HG02623 (cell line): ENCODE measurements at regions not wholly inside any gene's neighbourhood (a gene's known extent, or its start where the extent isn't known, plus 50 kb on each side); places are given as distances from the start of the nearest gene placed in this dataset.

Experiments
- ATAC-seq: cut with Tn5 transposase; IDR thresholded peaks from one replicate; pipeline ENCODE4 v1.9.1; 2021; ENCODE audit warnings: moderate library complexity; ENCODE audit not compliant: unreplicated experiment

DNA sequence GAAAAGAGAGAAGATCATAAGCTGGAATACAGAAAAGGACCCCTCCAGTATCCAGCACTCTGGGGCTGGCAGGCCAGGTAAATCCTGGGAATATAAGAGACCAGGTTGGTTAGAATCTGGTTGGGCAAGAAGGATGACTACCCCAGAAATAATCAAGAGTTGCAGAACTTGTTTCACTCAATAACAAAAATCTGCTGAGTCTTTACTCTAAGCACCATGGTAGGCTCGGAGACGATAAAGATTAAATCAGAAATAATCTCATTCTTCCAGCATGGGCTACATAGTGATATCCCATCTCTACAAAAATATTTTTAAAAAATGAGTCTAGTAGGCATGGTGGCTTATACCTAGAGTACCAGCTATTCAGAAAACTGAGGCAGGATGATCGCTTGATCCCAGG is 138.0 kb upstream of the KCNJ16 start:
- no peak for ATAC-seq

DNA sequence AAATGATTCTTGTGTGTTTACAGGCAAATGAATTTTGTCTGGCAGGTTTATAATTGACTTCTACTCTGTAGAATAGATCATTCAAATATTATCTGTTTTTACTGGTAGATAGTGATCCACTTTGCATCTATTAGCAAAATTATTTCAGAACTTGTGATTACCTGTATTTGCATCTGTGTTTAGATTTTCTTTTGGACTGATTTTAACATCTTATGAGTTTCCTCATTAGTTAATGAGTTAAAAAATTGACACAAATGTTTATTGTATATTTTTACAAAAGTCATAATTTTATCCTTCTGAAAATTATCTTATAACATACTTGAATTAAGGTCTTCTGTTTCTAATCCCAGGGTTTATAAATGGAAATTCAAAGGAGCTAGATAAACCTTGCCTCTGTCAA is 132.0 kb upstream of the KCNJ16 start:
- ATAC-seq, result no peak

DNA sequence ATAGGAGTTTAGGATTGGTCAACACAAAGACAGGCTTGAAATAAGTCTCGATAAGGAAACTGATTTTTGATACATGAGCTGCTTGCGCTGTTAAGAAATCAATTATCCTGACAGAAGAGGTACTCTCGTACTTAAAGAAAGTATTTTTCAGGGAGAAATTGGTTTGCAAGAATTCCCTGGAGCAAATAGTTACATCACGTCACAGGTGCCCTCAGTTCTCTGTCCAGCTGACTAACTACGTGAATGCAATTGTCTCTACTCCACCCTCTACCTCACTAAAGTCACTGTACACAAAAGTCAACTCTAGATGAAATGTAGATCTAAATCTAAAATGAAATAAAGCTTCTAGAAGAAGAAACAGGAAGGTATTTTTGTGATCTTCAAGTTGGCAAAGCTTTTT is 130.6 kb upstream of the KCNJ16 start:
- no peak for ATAC-seq

DNA sequence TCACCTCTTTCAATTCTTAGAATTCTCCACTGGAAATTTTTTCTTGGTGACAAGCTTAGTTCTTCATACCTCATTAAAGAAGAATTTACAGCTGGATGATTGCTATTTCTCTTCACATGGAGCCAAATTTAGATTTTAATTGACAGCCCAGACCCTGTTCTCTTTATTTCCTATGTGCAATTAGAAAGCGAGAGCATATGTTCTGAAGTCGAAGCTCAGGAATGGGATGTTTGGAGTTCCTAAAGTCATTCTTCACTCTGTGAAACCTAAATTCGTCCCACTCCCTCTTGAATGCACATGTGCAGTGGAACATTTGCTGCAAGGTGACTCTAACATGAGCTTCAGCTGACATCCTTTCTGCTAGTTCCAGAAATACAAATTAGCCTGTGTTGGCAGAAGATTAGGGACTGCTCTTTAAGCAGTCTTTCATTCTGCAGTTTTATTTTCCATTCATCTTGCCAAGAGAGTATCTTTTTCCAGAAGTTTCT is 129.3 kb upstream of the KCNJ16 start:
- ATAC-seq, result no peak

DNA sequence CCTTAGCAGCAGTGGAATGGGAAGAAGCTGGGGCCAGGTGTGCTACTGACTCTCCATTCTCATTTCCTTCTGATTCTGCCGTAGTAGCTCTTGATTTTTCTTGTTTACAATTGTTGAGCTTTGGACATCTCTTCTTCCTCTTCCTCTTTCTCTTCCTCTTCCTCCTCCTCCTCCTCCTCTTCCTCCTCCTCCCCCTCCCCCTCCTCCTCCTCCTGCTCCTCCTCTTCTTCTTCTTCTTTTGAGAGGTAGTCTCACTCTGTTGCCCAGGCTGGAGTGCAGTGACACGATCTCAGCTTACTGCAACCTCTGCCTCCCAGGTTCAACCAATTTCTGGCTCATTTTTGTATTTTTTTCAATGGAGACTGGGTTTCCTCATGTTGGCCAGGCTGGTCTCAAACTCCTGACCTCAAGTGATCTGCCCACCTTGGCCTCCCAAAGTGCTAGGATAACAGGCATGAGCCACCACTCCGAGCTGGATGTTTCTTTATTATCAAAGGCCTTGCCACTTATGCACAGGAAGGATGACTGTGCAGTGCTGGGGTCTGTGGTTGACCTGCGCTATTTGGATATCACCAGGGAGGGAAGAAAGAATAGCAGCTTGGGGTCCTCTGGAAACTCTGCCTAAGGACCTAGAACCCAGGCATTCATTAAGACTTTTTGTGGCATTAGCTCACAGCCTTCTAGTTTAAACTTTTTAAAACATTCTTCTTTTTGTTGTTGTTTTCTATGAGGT is 127.8 kb upstream of the KCNJ16 start:
- ATAC-seq, result no peak

DNA sequence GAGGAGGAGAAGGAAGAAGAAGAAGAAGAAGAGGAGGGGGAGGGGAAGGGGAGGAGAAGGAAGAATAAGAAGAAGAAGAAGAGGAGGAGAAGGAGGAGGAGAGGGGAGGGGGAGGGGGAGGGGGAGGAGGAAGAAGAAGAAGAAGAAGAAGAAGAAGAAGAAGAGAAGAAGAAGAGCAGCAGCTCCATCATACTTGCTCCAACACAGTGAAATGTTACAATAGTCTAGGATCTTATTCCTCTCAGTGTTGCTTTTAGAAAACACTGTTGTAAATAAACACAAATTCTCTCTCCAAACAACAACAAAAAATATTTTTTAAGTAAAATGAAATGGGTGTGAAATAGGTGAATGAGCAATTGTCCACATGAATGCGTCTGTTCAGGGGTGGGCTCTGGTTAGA is 126.6 kb upstream of the KCNJ16 start:
- no peak for ATAC-seq

DNA sequence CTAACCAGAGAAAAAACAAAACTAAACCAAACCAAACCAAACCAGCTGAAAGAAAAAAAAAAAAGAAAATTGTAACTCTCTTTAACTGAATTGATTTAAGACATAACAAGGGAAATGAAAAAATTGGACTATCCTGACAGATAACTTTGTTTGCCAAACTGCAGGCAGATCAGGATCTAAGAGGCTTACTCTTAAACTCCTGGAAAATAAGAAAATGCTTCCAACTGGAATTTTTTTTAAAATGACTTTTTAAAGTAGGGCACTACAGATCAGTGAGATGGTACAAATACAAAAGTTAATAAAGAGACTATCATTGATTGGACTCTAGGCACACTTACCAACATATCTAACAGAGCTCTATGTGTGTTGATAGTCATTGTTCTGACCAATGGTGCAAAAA is 125.5 kb upstream of the KCNJ16 start:
- no peak for ATAC-seq

DNA sequence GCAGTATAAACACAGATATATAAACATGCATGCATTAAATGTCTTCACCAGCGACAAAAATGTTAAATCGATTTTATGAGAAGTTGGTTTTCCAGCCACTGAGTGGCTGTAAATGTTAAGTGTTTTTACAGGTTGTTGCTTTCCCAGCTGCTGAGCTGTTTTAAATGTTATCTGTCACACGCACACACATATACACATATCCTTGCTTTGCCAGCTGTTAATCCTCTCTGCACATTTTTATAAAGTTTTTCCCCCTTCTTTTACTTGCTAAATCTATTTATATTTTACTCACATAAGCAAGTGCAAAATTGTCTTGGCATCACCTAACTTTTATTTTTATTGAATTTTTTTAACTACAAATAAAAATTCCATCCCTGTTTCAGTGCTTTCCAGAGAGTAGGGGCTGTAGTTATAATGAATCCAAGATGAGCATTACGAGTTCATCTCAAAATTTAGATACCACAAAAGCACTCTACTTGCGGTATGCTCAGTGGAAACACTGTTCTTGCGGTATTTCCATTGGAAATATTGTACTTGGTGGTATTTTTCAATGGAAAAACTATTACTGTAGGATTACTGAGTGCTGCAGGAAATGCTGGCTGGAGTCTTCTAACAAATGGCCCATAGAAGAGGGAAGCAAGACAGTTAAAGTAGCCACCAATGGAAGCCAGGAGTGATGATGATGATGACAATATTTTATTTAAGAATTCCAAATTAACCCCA is 124.9 kb upstream of the KCNJ16 start:
- ATAC-seq, result no peak

DNA sequence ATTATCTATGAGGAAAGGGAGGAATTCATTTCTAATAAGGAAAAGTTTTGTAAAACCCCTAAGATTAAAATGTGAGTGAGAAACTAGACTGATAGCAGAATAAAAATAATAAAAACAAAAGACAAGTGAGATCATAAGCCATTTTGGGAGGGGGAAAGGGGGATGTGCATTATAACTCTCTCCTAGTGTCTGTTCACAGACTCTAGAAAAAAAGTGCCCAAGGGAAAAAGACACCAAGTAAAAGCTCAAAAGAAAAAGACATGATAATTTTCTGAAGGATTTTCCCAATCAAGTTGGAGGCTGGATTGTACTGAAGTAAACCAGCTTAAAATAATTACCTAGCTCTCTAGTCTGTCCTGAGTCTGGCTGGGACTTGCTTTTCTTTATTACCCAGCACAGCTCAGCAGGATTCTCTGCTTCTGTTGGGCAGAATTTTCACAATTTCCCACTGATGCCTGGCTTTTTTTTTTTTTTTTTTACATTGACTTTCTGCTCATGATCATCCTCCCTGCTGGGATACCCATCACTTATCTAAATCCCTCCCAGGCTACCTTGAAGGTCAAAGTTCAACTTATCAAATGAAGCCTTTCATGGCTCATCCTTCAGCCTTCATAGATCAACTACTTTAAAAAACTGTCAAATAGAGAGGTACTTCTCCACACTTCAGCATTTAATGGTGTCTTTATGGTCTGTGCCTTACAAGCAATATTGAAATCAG is 124.2 kb upstream of the KCNJ16 start:
- no peak for ATAC-seq

DNA sequence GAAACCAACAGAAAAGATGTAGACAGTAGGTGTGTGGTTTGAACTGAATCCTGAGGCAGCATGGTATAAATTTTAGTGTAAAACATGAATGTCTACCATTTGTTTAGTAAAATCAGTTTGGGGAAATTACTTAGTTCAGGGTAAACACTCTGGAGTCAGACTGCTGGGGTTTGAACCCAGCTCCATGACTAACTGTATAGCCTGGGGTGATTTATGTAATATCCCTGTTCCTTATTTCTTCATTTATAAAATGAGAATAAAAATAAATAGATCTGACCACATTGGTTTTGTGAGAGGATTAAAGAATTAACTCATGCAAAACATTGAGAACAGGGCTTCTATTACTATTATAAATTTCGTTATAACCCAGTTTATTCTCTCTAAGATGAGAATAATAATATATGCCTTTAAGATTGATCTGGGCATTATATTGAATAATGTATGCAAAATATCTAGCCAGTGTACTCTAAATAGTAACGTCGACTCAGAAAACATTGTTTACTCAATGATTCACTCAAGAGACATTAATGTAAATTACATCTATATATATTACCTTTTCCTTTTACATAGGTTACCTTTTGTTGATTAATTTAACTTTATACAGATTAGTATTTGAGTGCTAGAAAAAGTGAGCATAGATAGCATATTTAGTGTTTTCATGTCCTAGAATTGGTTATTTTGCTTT is 120.6 kb upstream of the KCNJ16 start:
- ATAC-seq, result no peak

DNA sequence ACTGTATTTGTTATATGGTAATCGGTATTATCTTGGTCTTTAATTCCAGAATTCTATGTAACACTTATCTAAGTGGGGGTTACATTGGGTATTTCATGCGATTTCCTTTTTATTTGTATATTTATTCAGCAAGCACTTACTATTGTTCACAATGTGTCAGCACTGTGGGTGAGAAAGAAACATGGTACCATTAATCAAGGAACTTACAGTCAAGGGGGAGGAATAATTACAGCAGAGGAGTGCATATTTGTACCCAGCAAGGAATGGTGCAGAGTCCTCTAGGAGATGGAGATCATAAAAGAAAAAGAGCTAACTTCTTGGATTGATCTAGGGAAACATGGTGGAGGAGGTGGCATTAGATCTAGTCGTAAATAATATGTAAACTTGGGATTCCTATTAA is 117.0 kb upstream of the KCNJ16 start:
- ATAC-seq, result no peak

DNA sequence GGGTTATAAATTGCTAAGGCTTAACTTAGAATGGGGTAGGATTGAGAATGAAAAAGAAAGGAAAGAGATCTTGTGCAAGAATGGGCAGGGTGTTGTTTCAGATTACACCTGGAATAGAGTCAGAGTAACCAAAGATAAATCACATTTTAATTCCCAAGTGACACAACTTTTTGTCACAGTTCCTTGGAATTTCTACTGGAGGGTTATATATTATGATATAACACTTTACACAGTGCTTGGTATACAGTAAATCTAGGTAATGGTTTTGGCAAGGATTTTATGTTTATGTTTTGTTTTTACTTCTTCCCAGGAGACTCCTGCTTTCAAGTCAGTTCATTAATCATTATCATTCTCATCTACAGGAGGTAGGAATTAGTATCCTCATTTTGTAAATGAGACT is 115.7 kb upstream of the KCNJ16 start:
- ATAC-seq, result no peak

DNA sequence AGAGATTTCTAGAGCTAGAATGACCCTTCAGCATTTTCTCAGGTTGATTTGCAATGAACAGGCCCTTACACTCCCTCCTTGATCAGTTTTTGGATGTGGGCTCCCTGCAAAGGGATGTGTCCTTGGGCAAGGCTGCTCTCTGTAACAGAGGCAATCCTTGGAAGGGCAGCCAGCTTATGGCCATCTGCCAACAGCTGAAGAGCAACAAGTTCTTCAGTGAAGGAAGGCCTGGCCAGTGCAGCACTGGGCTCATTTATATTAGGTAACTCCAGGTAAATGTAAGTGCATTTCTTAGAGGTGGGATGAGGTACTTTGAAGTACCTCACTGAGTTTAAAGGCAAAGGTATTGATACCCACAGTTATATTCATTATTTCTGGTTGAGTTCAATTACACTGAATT is 114.3 kb upstream of the KCNJ16 start:
- no peak for ATAC-seq

DNA sequence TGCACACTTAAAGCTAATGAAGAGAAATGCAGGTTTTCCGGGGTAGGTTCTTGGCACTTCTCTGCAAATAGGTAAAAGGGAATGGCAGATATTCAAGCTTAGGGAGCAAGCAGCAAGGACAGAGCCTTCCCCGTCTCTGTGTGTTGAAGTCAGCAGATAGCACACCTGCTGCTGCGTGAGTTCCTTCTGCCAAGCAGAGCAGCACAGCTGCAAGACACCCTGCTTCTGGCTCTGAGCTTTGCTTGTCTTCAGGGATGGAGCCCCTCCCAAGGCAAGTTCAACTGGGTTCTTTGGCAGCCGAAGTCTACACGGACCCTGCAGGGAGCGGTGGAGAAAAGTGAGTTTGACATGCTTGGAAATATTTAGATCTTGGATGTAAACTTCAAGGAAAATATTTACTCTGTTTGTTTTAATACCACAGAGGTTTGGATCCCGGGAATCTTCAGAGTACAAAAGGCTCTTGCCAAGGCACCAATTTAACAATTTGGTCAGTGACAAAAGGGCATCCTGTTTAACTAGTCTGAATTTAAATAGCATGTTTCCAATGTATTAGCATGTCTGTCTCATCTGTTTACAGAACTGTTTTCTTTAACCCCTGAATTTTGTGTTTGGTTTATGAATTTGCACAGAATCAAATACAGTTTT is 113.4 kb upstream of the KCNJ16 start:
- ATAC-seq, result no peak

DNA sequence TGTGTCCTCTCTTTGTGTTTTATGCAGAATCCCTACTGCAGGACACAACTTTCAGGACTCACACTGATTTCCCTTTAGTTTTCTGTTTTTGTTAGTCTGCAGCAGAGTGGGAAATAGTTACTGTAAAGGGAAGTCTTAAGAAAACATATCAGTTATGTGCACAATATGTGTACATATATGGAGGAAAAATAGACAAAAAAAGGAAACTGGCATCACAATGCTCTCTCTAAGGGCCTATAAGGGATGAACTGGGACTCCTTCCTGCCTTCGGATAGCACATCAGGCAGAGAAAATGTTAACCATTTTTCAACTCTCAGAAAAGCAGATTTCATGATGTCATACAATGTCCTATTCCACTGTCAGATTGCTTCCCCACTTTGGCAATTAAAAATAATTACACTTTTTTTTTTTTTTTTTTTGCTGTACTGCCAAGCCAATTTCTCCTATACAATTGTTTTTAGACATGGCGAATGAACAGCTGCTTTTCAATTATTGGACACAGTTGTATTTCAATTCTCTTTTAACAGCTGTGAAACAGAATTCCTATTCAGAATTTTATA is 112.5 kb upstream of the KCNJ16 start:
- no peak for ATAC-seq

DNA sequence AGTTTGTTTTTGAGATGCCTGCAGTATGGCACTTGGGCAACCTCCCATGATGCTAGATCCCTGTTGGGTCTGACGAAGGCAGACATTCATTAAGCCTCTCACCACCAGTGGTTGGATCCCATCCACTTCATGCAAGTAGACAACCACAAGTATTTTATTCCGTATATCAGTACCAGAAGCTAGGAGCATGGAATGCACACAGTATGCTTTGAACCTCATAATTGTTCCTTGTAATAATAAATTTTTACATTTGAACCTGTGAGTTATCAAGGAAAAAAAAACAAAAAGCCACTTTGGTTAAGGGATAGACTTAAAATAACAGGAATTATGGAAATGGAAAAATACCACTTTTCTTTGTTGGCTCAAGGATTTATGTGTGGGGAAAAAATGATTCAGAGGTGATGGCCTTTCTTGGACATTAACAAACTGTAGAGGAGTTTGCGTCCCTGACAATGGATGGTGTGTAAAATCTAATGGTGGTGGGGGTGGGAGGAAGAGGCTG is 107.1 kb upstream of the KCNJ16 start:
- no peak for ATAC-seq

DNA sequence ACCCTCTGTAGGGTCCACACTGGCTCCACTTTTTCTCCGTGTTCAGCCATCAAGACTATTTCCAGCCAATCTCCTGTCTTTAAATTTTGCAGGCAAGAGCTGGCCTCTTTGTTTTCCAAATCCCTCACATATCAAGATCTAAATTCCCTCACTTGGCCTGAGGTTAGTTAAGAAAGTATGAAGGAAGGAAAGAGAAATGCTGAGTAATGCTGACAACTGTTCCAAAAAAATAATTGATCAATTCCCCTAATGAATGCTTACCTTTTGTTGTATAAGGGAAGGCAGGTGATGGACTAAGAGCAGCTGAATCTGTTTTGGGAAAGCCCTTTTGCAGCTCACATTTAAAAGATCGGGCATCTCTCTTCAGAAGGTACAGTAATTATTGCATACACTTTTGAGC is 105.1 kb upstream of the KCNJ16 start:
- no peak for ATAC-seq

DNA sequence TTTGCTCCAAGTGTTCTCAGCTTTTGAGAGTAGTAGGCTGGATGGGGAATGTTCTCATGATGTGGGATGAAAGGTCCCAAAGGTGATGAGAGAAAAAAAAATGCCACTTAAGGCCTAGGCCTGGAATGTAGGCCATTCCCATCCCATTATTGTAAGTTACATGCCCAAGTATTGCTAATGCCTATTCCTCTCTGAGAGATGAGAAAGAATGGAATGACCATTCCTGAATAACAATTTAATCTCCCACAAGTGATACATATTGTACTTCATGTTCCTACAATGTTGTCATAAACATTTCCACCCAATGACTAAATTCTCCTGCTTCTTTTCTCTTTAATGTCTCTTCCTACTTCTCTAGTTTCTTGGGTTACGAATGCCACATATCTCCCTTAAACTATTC is 102.8 kb upstream of the KCNJ16 start:
- no peak for ATAC-seq

DNA sequence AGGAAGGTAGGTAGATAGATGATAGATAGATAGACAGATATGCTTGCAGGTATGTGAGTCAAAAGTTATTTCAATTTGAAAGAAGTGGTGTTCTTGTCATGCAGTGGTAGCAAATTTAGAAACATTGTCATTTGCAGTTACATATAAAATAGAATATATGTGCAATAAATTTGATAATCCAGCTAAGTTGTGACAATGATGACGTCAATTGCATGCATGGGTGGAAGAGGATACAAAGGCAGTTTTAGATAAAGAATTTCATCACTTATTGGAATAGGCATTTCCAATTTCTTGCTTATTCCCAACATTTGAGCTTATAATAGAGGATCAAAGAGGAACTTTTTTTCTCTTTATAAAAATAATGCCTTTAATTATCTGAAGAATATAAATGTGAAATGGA is 99.2 kb upstream of the KCNJ16 start:
- ATAC-seq, result no peak

DNA sequence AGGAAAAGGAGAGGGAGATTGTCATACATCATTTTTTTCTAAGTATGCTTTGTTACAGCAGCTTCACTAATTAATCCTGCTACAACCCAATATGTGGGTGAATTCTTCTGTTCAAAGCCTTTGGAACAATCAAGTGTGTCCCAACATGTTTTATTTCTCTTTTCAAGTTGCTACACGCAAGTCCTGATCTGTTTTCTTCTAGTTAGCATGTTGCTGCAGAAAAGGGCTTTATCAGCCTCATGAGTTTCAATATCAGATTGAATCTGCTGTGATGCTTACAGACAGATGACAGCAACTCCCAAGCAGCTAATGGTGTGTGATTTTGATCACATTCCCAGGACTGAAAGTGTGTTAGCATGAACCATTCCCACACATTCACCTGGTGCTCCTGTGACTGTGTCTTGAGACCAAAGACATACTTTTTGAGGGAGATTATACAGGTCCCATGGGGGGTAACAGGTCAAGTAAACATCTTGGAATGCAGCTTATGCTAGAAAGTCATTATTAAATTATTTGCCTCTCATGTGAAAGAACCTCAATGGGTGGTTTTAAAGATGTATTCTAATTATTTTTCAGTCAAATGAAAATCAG is 96.9 kb upstream of the KCNJ16 start:
- no peak for ATAC-seq
